WTC11 (cell line): ENCODE measurements at regions not wholly inside any gene's neighbourhood (a gene's known extent, or its start where the extent isn't known, plus 50 kb on each side); places are given as distances from the start of the nearest gene placed in this dataset.

ENCODE experiments used
- ATAC-seq: fragments of 200-7000 bp; cut with Tn5 transposase; 2 replicates; pipeline ENCODE4 v1.10.0; 2021; ENCODE audit warnings: mild to moderate bottlenecking, moderate library complexity
- CTCF ChIA-PET: fragments of 300-600 bp; sonication (Branson Sonifier 250); formaldehyde crosslinking; loops from one replicate; lab custom pipeline; 2021; ENCODE audit warnings: antibody characterized with exemption; lab: Charles Lee
- POLR2A ChIA-PET: fragments of 350-600 bp; sonication (Branson Sonifier 250); formaldehyde crosslinking; loops from one replicate; lab custom pipeline; 2021; ENCODE audit warnings: antibody characterized with exemption; lab: Charles Lee
- DNase-seq: peaks from one replicate; pipeline ENCODE4 v3.0.0; 2021; ENCODE audit warnings: low spot score
- H3K27ac Mint-ChIP-seq: 2 replicates; pipeline ENCODE4 v1.8.0; 2021; ENCODE audit warnings: mixed read lengths
- H3K27me3 Mint-ChIP-seq: 2 replicates; pipeline ENCODE4 v1.8.0; 2021; ENCODE audit warnings: low read depth, mild to moderate bottlenecking, moderate library complexity, mixed read lengths
- H3K36me3 Mint-ChIP-seq: 2 replicates; pipeline ENCODE4 v1.8.0; 2021; ENCODE audit warnings: mixed read lengths
- H3K4me1 Mint-ChIP-seq: 2 replicates; pipeline ENCODE4 v1.8.0; 2022; ENCODE audit warnings: mixed read lengths
- H3K4me3 Mint-ChIP-seq: 2 replicates; pipeline ENCODE4 v1.8.0; 2021; ENCODE audit warnings: mild to moderate bottlenecking, moderate library complexity, mixed read lengths
- H3K9me3 Mint-ChIP-seq: 2 replicates; pipeline ENCODE4 v1.8.0; 2021; ENCODE audit warnings: mixed read lengths
- CREM ChIP-seq: sonication (generic); formaldehyde crosslinking; IDR thresholded peaks from 2 replicates; pipeline ENCODE4 v1.8.1; 2022; ENCODE audit warnings: mild to moderate bottlenecking, missing genetic modification reagents, moderate library complexity
- E2F5 ChIP-seq: sonication (generic); formaldehyde crosslinking; IDR thresholded peaks from 2 replicates; pipeline ENCODE4 v1.8.1; 2022; ENCODE audit warnings: mild to moderate bottlenecking, moderate library complexity, missing genetic modification reagents
- ESRRA ChIP-seq: sonication (generic); formaldehyde crosslinking; IDR thresholded peaks from 2 replicates; pipeline ENCODE4 v1.8.1; 2022; ENCODE audit warnings: mild to moderate bottlenecking, missing genetic modification reagents, borderline replicate concordance
- FOXK1 ChIP-seq: sonication (generic); formaldehyde crosslinking; IDR thresholded peaks from 2 replicates; pipeline ENCODE4 v1.8.0; 2022; ENCODE audit warnings: mild to moderate bottlenecking, moderate library complexity, missing genetic modification reagents
- FOXP1 ChIP-seq: sonication (generic); formaldehyde crosslinking; IDR thresholded peaks from 2 replicates; pipeline ENCODE4 v1.8.0; 2022; ENCODE audit warnings: missing genetic modification reagents, mild to moderate bottlenecking, moderate library complexity, borderline replicate concordance
- GRHL2 ChIP-seq: fragments of 250-450 bp; sonication (Bioruptor Pico); IDR thresholded peaks from 2 replicates; pipeline ENCODE4 v1.8.0; 2022; ENCODE audit warnings: mild to moderate bottlenecking, moderate library complexity; ENCODE audit not compliant: insufficient replicate concordance, severe bottlenecking
- IRF1 ChIP-seq: sonication (generic); formaldehyde crosslinking; IDR thresholded peaks from 2 replicates; pipeline ENCODE4 v1.8.0; 2023; ENCODE audit warnings: missing genetic modification reagents
- MYBL2 ChIP-seq: sonication (generic); formaldehyde crosslinking; IDR thresholded peaks from 2 replicates; pipeline ENCODE4 v1.8.1; 2023; ENCODE audit warnings: mild to moderate bottlenecking, moderate library complexity, missing genetic modification reagents
- NR2C2 ChIP-seq: sonication (generic); formaldehyde crosslinking; IDR thresholded peaks from 2 replicates; pipeline ENCODE4 v1.8.0; 2022; ENCODE audit warnings: mild to moderate bottlenecking, missing genetic modification reagents
- PREB ChIP-seq: sonication (generic); formaldehyde crosslinking; IDR thresholded peaks from 2 replicates; pipeline ENCODE4 v1.8.1; 2022; ENCODE audit warnings: mild to moderate bottlenecking, missing genetic modification reagents, moderate library complexity, borderline replicate concordance
- PRRX2 ChIP-seq: fragments of 250-450 bp; sonication (Bioruptor Pico); IDR thresholded peaks from 2 replicates; pipeline ENCODE4 v1.8.0; 2021; ENCODE audit warnings: mild to moderate bottlenecking
- TP53 ChIP-seq: sonication (generic); formaldehyde crosslinking; IDR thresholded peaks from 2 replicates; pipeline ENCODE4 v1.8.1; 2023; ENCODE audit warnings: mild to moderate bottlenecking, missing genetic modification reagents
- ZNF396 ChIP-seq: fragments of 250-450 bp; sonication (Bioruptor Pico); IDR thresholded peaks from 2 replicates; pipeline ENCODE4 v1.8.0; 2021; ENCODE audit warnings: mild to moderate bottlenecking, moderate library complexity, borderline replicate concordance
- ZNF416 ChIP-seq: fragments of 250-450 bp; sonication (Bioruptor Pico); IDR thresholded peaks from 2 replicates; pipeline ENCODE4 v1.9.0; 2021; ENCODE audit warnings: mild to moderate bottlenecking, inconsistent platforms
- ZNF423 ChIP-seq: fragments of 250-450 bp; sonication (Bioruptor Pico); IDR thresholded peaks from 2 replicates; pipeline ENCODE4 v2.1.2; 2022; ENCODE audit warnings: mild to moderate bottlenecking, moderate library complexity
- TF ChIP-seq, protein P1 (sequence below): sonication (generic); formaldehyde crosslinking; IDR thresholded peaks from 2 replicates; pipeline ENCODE4 v1.8.1; 2023; ENCODE audit warnings: mild to moderate bottlenecking, missing genetic modification reagents
- TF ChIP-seq, protein P2 (sequence below): sonication (generic); formaldehyde crosslinking; IDR thresholded peaks from 2 replicates; pipeline ENCODE4 v1.8.0; 2023; ENCODE audit warnings: mild to moderate bottlenecking, missing genetic modification reagents
- TF ChIP-seq, protein P3 (sequence below): fragments of 250-450 bp; sonication (Bioruptor Pico); IDR thresholded peaks from 2 replicates; pipeline ENCODE4 v1.9.0; 2021; ENCODE audit warnings: mild to moderate bottlenecking

DNA sequence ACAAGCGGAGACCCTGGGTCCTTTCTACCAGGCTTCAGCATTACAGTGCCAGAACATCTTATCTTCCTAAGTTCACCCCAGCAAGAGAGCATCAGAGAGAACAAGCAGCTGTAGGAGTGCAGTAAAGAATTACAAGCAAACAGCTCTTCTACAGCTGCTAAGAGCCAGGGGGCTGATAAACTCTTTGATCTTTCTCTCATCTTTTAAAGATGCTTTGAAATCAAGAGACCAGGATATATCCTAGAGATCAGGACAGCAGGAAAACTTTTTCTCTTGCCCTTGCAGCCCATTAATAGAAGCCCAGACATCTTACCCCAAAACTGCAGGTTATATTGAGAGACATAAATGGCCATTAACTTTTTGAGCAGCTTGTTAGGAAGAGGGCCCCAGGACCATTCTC lies 198.1 kb downstream of the RSL24D1 start:
- TF ChIP-seq, protein P1, sequence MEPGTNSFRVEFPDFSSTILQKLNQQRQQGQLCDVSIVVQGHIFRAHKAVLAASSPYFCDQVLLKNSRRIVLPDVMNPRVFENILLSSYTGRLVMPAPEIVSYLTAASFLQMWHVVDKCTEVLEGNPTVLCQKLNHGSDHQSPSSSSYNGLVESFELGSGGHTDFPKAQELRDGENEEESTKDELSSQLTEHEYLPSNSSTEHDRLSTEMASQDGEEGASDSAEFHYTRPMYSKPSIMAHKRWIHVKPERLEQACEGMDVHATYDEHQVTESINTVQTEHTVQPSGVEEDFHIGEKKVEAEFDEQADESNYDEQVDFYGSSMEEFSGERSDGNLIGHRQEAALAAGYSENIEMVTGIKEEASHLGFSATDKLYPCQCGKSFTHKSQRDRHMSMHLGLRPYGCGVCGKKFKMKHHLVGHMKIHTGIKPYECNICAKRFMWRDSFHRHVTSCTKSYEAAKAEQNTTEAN: no peak
- no peak for TF ChIP-seq FOXK1 (CRISPR knock-in tag)
- TF ChIP-seq E2F5 (CRISPR knock-in tag): no peak
- TF ChIP-seq, protein P2, sequence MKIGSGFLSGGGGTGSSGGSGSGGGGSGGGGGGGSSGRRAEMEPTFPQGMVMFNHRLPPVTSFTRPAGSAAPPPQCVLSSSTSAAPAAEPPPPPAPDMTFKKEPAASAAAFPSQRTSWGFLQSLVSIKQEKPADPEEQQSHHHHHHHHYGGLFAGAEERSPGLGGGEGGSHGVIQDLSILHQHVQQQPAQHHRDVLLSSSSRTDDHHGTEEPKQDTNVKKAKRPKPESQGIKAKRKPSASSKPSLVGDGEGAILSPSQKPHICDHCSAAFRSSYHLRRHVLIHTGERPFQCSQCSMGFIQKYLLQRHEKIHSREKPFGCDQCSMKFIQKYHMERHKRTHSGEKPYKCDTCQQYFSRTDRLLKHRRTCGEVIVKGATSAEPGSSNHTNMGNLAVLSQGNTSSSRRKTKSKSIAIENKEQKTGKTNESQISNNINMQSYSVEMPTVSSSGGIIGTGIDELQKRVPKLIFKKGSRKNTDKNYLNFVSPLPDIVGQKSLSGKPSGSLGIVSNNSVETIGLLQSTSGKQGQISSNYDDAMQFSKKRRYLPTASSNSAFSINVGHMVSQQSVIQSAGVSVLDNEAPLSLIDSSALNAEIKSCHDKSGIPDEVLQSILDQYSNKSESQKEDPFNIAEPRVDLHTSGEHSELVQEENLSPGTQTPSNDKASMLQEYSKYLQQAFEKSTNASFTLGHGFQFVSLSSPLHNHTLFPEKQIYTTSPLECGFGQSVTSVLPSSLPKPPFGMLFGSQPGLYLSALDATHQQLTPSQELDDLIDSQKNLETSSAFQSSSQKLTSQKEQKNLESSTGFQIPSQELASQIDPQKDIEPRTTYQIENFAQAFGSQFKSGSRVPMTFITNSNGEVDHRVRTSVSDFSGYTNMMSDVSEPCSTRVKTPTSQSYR (CRISPR knock-in tag): no peak
- TF ChIP-seq ZNF416 (CRISPR knock-in tag): no peak
- TF ChIP-seq ESRRA (CRISPR knock-in tag): no peak
- TF ChIP-seq, protein P3, sequence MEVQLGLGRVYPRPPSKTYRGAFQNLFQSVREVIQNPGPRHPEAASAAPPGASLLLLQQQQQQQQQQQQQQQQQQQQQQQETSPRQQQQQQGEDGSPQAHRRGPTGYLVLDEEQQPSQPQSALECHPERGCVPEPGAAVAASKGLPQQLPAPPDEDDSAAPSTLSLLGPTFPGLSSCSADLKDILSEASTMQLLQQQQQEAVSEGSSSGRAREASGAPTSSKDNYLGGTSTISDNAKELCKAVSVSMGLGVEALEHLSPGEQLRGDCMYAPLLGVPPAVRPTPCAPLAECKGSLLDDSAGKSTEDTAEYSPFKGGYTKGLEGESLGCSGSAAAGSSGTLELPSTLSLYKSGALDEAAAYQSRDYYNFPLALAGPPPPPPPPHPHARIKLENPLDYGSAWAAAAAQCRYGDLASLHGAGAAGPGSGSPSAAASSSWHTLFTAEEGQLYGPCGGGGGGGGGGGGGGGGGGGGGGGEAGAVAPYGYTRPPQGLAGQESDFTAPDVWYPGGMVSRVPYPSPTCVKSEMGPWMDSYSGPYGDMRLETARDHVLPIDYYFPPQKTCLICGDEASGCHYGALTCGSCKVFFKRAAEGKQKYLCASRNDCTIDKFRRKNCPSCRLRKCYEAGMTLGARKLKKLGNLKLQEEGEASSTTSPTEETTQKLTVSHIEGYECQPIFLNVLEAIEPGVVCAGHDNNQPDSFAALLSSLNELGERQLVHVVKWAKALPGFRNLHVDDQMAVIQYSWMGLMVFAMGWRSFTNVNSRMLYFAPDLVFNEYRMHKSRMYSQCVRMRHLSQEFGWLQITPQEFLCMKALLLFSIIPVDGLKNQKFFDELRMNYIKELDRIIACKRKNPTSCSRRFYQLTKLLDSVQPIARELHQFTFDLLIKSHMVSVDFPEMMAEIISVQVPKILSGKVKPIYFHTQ (CRISPR knock-in tag): no peak
- TF ChIP-seq ZNF423 (CRISPR knock-in tag): no peak
- TF ChIP-seq MYBL2 (CRISPR knock-in tag): no peak
- no peak for TF ChIP-seq CREM (CRISPR knock-in tag)
- no peak for TF ChIP-seq PRRX2 (CRISPR knock-in tag)
- no peak for TF ChIP-seq ZNF396 (CRISPR knock-in tag)
- no peak for TF ChIP-seq IRF1 (CRISPR knock-in tag)
- TF ChIP-seq NR2C2 (CRISPR knock-in tag): no peak
- DNase-seq (no peak), ATAC-seq (no peak)
- ChIA-PET POLR2A (no interaction called here), CTCF (no interaction called here)
- Mint-ChIP-seq H3K9me3 (peaks cover 6% of the 10 kb centered on the region), H3K36me3 (no peaks in the 10 kb centered on the region), H3K4me3 (no peak overlapping the region), H3K27me3 (no peaks in the 10 kb centered on the region; the same call in none of the 2 replicates), H3K4me1 (no peaks in the 10 kb centered on the region), H3K27ac (no peak overlapping the region)

DNA sequence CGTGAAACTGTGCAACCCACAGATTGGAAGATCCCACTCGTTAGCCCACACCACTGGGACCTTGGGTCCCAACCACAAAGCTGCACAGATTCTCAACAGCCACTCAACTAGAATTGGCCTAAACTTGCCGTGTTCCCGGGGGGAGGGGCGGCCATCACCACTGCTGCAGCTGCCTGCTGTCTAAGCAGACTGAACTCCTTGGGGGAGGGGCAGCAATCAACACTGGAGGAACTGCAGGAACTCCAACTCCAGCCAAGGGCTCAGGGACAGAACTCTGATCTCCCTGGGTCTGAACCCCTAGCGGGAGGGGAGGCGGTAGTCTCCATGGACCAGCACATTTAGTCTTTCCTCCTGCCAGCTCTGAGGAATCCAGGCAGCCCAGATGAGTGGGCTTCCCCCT lies 205.9 kb downstream of the RSL24D1 start:
- ChIA-PET CTCF (no interaction called here), POLR2A (no interaction called here)
- H3K4me1 Mint-ChIP-seq: peaks cover 13% of the 10 kb centered on the region
- H3K4me3 Mint-ChIP-seq: no peak overlapping the region
- H3K27me3 Mint-ChIP-seq: no peaks in the 10 kb centered on the region; the same call in 1 of the 2 replicates
- ATAC-seq: peak; percentile 67
- peaks cover 9% of the 10 kb centered on the region for H3K9me3 Mint-ChIP-seq
- H3K27ac Mint-ChIP-seq: no peak overlapping the region
- peak; percentile 52 for DNase-seq
- H3K36me3 Mint-ChIP-seq: no peaks in the 10 kb centered on the region
- TF ChIP-seq TP53 (CRISPR knock-in tag) (no peak), PREB (CRISPR knock-in tag) (no peak), GRHL2 (CRISPR knock-in tag) (no peak), FOXK1 (CRISPR knock-in tag) (no peak), FOXP1 (CRISPR knock-in tag) (0 out of 2 replicates have a peak, but pooled peaks have one; percentile 28)
